ENCODE measurements at regions not wholly inside any gene's neighbourhood (a gene's known extent, or its start where the extent isn't known, plus 50 kb on each side); places are given as distances from the start of the nearest gene placed in this dataset.
"Not testable (repeated sequence)": the region's sequence is repeated elsewhere in the genome, so short reads cannot be mapped to it uniquely, and the experiment has no call there.

DNA sequence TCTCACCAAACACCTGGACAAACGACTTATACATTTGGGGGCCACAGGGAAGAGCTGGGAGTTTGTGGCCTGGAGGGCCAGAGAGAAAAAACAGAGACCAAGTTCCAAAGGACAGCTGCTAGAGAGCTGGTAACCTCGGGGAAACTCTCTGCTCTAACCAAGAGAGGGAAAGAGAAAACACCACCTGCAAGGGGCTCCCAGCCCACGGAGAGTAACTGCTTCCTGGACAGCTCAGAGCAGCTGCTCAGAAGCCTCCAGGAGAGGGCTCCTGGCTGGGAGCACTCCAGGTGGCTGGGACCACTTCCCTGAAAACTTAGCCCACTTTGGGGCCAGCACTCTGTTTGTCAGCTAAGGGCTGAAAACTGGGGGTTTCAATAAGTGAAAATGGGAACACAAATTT lies 154.8 kb upstream of the GRIK3 start:
- intact Hi-C loops (cut with micrococcal nuclease): no loop called here
- ATAC-seq (no peak), DNase-seq (no peak)

DNA sequence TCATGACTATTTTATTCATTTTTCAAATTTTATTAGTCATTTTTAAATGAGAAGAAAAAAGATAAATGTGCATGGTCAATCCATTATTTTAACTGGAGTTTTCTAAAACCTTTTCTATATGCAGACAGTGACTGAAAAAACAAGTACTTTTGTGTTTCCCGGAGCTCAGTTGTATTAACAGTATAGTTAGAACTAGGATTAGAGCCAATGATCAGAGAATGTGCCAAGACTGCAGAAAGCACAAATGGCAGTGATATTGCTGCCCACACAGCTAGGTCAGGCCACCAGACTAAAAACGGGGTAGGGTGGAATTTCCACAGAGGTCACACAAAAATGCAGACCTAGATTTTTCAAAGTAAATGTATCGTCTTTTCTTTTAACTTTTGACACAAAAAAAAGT lies 163.1 kb upstream of the GRIK3 start:
- ATAC-seq (no peak), DNase-seq (no peak)
- intact Hi-C loops (cut with micrococcal nuclease): no loop called here

DNA sequence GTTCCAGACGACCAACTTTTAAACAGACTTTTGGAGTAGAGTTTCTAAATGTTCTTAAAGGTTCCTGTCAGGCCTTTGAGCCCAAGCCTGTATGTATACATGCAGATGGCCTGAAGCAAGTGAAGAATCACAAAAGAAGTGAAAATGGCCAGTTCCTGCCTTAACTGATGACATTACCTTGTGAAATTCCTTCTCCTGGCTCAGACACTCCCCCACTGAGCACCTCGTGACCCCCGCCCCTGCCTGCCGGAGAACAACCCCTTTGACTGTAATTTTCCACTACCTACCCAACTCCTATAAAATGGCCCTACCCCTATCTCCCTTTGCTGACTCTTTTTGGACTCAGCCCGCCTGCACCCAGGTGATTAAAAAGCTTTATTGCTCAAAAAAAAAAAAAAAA lies 180.0 kb upstream of the GRIK3 start:
- DNase-seq; ATAC-seq; intact Hi-C loops (cut with micrococcal nuclease): not testable (repeated sequence)

GRCh38 chr1:37233606-37234005 lies 199.3 kb upstream of the GRIK3 start:
- DNase-seq (no peak), ATAC-seq (no peak)
- intact Hi-C loops (cut with micrococcal nuclease): no loop called here

GRCh38 chr1:37234941-37235418 lies 200.7 kb upstream of the GRIK3 start:
- intact Hi-C loops (cut with micrococcal nuclease): no loop called here

GRCh38 chr1:37237948-37238347 lies 203.6 kb upstream of the GRIK3 start:
- ATAC-seq: no peak
- no peak for DNase-seq
- intact Hi-C loops (cut with micrococcal nuclease): no loop called here

More at GRCh38 chr1:37234941-37235418, 200.7 kb upstream of the GRIK3 start:
- ATAC-seq: no peak
- DNase-seq: no peak

DNA sequence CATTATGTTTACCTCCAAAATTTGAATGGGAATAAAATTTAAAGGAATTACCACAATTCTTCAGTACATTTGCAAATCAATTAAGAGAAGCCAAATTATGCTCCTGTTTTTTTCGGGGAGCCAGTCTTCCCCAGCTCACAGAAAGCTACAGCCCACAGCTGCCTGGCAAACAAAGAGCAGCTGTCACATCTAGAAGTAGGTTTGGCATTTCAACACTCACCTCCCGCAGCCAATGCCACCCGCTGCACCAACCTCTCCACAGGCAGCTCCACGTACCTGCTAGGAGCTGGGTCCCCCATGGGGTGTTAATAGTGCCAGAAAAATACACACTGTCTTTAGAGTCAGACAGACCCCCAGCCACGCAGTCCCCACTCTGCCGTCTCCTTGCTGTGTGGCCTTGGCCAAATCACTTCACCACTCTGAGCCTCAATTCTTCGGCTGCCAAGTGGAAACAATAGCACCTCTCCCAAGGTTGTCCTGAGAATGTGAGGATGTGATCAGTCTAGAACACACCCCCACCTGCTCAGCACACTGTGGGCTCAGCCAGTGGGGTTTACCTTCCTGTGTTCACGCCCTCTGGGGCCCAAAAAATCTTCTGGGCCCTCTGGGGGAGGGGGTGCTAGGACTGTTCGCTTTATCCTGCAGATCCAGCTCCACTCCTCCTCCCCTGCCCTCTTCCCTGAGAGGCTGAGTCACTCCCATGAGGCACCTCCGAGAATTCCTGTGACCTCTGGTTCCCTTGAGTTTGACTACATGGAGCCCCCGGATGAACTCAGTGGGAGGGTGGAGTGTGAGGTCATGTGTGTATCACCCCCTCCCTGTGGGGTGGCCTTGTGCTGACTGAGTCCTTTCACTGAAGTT lies 204.3 kb upstream of the GRIK3 start:
- DNase-seq: no peak
- intact Hi-C loops (cut with micrococcal nuclease): no loop called here
- no peak for ATAC-seq

DNA sequence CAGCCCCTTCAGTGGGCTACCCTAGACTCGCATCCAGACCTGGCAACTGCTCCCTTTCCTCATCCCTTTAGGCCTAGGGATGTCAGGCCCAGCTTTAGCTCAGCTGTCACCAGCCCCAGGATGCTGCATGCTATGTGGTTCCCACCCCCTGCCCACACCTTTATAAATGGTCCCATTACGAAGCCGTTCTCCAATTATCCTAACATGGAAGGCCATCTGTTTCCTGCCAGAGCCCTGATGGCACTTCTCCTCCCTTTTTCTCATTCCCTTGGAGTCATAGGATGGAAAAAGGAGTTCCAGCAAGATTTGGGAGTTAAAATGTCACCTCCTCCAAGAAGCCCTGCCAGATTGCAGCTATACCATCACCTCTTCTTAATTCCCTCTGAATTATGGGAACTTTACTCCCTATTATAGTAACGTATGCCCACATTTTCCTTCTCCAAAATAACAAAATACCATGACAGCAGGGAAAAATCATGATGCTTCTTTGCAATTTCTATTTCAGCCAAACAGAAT lies 205.0 kb upstream of the GRIK3 start:
- ATAC-seq: no peak
- intact Hi-C loops (cut with micrococcal nuclease): no loop called here
- DNase-seq: no peak

- intact Hi-C loops (cut with micrococcal nuclease): no loop called here
- no peak for DNase-seq
- ATAC-seq: no peak
These were observed 206.6 kb upstream of the GRIK3 start for GRCh38 chr1:37240897-37241296.

- ATAC-seq (no peak), DNase-seq (no peak)
- intact Hi-C loops (cut with micrococcal nuclease): no loop called here
These were observed 208.2 kb upstream of the GRIK3 start for GRCh38 chr1:37242501-37242900.

DNA sequence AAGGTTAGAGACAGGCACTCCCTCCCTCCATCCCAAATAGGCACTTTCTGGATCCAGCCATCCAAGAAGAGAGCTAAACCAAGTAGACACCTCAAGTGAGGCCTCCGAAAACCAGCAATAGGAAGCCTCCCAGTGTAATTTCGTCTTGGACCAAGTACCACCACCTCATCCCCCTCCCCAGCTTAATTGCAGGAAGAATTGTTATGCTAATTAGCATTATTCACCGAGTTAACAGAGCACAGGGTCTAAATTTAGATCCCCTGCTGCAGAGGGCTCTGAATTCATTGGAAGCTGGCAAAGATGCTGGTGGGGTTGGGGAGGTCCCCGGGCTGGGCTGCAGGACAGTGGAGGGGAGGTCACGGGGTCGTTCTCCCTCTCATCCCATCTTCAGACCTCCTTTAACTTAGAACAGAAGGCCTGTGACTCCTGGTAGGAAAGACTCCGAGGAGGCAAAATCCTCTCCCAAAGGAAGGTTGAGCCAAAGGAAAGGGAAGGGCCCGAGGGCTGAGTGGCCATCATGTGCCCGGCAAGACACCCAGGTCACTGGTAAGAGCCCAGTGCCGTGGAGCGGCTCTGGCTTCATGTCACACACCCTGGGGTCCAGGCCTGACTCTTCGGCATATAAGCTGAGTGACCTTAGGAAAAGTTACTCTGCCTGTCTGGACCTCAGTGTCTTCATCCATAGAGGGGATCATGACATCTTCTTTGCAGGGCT lies 209.2 kb upstream of the GRIK3 start:
- ATAC-seq (no peak), DNase-seq (no peak)
- intact Hi-C loops (cut with micrococcal nuclease): no loop called here

- intact Hi-C loops (cut with micrococcal nuclease): no loop called here
- ATAC-seq (no peak), DNase-seq (no peak)
These were observed 209.8 kb upstream of the GRIK3 start for GRCh38 chr1:37244083-37244480.

- DNase-seq (no peak), ATAC-seq (no peak)
- intact Hi-C loops (cut with micrococcal nuclease): no loop called here
These were observed 210.5 kb upstream of the GRIK3 start for GRCh38 chr1:37244815-37245214.

GRCh38 chr1:37246631-37247030 lies 212.3 kb upstream of the GRIK3 start:
- no peak for ATAC-seq

DNA sequence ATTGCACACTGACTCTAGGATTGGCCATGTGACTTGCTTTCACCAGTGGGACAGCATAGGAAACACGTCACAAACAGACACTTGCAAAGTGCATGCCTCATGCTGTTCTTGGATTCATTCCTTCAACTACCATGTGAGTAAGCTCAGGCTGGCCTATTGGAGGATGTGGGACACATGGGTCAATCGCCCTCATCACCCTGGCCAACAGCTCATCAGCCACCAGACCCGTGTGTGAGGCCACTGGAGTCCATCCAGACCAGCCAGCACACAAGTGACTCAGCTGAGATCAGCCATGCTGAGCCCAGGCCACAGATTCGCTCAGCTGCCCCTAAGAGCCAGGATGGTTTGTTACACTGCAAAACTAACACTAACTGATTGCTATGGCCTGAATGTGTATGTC lies 216.1 kb upstream of the GRIK3 start:
- DNase-seq (no peak), ATAC-seq (no peak)
- intact Hi-C loops (cut with micrococcal nuclease): no loop called here

More at GRCh38 chr1:37246631-37247030, 212.3 kb upstream of the GRIK3 start:
- intact Hi-C loops (cut with micrococcal nuclease): no loop called here
- DNase-seq: no peak

GRCh38 chr1:37255136-37255795 lies 219.1 kb upstream of the ZC3H12A start:
- no peak for DNase-seq
- intact Hi-C loops (cut with micrococcal nuclease): no loop called here
- ATAC-seq: no peak

- DNase-seq (no peak), ATAC-seq (no peak)
- intact Hi-C loops (cut with micrococcal nuclease): no loop called here
These were observed 218.5 kb upstream of the ZC3H12A start for GRCh38 chr1:37255868-37256267.

DNA sequence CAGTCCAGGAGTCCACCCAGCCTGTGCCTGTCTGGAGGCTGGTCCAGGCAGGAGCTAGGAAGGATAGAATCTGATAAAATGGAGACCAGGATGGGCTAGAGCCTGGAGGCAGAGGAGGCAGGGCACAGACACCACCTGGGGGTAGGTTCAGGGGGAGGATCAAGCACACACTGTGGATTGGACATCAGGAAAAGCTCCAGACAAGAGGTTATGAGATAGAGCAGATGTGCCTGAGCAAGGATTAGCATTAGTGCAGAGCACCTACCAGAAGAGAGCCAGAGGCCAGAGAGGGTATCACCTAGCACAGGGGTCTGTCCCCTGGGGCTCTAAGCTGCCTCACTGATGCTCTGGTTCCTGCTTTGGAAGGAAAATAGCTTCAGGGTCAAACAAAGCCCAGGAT lies 216.7 kb upstream of the ZC3H12A start:
- DNase-seq: no peak
- intact Hi-C loops (cut with micrococcal nuclease): no loop called here
- ATAC-seq: no peak

DNA sequence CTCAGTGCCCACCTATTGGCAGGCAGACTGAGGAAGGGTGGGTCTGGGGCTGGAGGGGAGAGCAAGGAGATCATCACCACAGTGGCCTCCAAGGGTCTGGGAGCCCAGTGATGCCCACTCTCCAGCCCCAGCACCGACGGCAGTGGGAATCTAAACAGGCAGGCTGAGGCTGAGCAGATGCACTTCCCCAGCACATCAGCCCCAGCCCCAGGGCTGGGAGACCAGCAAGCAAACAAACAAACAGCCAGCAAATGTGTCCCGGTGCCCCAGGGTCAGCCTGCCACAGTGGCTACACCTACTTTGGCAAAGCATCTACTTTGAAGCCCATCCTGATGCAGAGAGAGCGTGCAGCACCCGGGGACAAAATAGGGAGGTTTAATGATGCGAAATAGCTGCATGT lies 216.3 kb upstream of the ZC3H12A start:
- ATAC-seq (no peak), DNase-seq (no peak)
- intact Hi-C loops (cut with micrococcal nuclease): no loop called here

GRCh38 chr1:37259019-37259418 lies 215.4 kb upstream of the ZC3H12A start:
- ATAC-seq (no peak), DNase-seq (no peak)
- intact Hi-C loops (cut with micrococcal nuclease): no loop called here

All from left ventricle myocardium superior (tissue), 1 donor.